ENCODE measurements at regions not wholly inside any gene's neighbourhood (a gene's known extent, or its start where the extent isn't known, plus 50 kb on each side); places are given as distances from the start of the nearest gene placed in this dataset.
"Not testable (repeated sequence)": the region's sequence is repeated elsewhere in the genome, so short reads cannot be mapped to it uniquely, and the experiment has no call there.

DNA sequence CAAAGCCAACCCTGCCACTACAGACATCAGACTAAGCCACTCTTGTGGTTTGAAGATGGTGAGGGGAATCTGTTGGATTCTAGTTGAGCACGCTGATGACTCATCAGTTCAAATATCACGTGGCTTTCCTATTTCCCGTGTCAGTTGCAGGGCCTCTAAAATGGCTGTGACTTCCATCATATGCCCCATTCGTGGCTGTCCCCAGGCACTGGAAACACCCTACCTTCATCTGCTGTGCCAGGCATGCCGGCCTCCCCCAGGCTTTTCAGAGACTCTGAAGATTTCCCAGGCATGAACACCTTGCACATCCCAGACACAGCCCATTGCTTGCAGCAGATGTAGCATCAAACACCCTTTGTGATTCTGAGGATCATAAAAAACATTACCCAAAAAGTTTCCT, 659.9 kb downstream of the UQCRFS1 start:
- no peak for DNase-seq (ENCODE audit: low read depth in 4 of 4, low spot score in 3 of 4)

DNA sequence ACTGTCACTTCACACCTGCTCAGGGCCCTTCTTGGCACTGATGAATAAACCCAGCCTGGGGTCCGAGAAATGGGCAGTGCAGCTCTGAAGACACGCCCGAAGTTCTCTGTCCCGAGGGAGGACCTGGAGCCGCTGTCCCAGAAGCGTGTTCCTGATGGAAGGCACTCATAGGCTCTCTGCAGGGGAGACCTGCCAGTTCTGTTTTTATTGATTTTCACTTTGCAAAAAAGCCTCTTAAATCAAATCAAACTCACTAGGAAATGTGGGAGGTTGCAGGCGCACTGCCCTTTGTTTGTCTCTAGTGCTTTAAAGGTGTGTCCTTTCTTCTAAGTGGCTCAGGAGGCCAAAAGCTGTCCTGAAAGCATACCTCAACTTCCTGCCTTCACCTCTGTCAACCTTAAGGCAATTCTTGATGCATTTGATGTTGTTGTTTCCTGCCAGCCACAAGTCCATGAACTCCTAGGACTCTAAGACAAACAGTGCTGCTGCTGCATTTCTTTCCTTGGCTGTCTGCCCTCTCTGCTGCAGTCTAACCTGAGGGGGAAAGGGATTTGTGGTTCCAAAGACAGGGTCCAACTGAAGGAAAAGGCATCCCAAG, 663.2 kb downstream of the UQCRFS1 start:
- no peak for DNase-seq (ENCODE audit: low read depth in 4 of 4, low spot score in 3 of 4)

DNA sequence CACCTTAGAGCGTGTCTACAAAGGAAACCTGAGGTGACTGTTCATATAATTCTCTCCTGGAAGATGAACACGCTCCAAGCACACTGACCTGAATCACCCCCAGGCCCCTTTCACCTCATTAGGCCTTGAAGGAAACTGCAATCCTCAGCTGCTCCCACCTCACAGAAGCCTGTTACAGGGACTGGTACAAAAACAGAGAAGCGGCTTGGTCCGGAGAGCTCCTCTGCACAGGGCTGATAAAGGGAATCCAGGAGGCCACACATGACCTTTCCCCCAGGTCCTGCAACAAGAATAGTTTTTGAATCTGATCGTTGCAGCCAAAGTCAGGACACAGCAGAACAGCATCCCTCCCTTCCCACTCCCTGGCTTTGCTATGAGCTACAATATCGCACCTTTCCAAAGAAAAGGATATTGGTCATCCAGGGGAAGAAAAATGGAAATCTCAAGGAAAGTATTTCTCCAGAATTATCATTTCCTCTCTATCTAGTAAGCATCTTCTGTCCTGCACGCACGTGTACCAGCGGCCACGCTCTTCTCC, 666.7 kb downstream of the UQCRFS1 start:
- no peak for DNase-seq (ENCODE audit: low read depth in 4 of 4, low spot score in 3 of 4)

DNA sequence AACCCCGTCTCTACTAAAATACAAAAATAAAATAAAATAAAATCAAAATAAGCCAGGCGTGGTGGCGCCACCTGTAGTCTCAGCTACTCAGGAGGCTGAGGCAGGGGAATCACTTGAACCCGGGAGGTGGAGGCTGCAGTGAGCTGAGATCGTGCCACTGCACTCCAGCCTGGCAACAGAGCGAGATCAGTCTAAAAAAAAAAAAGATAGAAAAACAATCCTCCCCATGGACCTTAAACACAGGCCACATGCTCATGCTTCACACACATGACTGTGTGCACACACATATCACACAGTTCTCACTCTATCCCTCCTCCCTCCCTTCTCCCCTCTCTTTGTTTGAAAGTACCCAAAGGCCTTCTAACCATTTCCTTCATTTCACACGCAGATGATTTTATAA, 667.6 kb downstream of the UQCRFS1 start:
- DNase-seq (ENCODE audit: low read depth in 4 of 4, low spot score in 3 of 4), result not testable (repeated sequence)

DNA sequence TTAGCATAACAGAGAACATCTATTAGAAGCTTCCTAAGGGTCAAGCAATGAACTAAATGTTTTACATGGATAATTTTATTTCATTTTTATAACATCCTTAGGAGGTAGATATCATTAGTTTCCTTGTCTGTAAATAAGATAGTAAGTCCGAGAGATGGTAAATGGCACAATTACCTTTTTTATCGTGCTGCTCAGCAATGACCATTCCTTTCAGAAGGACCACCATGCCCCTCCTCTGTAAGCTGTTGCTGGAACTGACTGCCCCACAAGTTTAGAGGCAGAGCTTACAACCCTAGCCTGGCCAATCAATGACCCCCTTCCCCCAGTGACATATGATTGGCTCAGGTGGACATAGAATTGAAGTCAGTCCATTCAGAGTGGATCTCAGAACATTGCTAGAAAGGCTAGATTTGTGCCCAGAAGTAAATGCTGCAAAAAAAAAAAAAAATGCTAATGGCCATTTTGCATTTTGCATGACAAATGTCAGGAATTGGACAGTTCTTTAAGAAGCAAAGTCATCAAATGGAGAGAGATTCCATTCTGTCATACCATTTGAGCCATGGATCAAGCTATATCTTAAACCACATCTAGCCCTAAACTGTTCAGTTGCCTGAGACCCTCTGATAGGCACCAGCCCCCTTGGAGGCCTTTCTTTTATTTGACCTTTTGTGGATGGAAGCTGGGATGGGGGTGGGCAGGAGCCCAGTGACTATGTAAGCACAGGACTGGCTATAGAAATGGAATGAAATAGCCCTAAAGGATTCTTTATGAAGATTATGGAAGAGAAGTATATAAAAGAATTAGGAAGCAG, 668.3 kb downstream of the UQCRFS1 start:
- DNase-seq (ENCODE audit: low read depth in 4 of 4, low spot score in 3 of 4), result no peak

DNA sequence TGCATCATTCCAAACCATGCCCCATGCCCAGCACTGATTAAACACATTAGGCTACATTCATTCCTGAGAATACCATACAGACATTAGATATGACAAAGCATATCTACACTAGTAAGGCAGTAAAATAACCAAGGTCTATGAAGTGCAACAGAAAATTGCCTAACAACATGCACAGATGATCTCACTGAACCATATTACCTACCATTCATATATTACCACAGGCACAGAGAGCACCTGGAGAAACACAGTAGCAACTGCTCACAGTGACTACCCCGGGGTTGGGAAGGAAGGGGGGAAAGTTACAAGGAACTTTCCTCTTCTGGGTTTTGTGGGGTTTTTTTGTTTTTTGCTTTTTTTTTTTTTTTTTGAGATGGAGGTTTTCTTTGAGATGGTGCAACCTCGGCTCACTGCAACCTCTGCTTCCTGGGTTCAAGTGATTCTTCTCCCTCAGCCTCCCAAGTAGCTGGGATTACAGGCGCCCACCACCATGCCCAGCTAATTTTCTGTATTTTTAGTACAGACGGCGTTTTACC, 669.6 kb downstream of the UQCRFS1 start:
- DNase-seq (ENCODE audit: low read depth in 4 of 4, low spot score in 3 of 4), result no peak

DNA sequence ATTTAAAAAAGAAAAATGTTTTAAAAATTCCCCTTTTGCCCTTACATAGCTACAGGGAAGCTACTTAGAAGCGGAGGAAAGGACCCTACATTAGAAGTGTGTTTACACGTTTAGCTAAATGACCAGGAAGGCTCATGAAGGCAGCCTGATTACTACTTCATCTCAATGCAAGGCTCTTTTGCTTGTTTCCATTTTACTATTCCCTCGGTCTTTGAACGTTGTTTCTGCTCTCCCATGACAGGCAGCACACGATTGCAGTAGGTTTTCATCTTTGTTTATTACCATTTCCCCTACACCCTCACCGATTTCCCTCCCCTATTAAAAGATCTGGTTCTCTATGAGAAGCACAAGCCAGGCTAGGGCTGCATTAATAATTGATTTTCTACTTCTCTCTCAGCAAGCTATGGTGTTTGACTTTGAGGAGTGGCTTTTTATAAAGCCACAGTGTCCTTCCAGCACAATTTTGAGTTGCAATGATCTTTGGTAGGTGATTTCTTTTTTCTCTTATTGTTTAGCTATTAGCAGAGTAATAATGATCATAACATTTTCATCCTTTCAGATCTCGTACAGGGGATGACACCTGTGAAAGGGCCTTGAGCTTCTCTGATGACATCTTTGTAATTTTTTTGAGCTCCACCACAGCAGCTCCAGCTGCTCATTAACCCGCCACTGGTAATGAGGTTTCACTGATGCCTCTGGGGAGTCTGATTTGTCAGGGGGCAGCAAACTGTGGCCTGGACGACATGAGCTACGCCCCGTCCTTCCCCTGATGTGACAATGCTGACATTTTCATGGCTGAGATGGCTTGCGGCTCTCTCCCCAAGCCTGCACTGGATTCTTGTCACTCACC, 670.3 kb downstream of the UQCRFS1 start:
- DNase-seq (ENCODE audit: low read depth in 4 of 4, low spot score in 3 of 4), result no peak

DNA sequence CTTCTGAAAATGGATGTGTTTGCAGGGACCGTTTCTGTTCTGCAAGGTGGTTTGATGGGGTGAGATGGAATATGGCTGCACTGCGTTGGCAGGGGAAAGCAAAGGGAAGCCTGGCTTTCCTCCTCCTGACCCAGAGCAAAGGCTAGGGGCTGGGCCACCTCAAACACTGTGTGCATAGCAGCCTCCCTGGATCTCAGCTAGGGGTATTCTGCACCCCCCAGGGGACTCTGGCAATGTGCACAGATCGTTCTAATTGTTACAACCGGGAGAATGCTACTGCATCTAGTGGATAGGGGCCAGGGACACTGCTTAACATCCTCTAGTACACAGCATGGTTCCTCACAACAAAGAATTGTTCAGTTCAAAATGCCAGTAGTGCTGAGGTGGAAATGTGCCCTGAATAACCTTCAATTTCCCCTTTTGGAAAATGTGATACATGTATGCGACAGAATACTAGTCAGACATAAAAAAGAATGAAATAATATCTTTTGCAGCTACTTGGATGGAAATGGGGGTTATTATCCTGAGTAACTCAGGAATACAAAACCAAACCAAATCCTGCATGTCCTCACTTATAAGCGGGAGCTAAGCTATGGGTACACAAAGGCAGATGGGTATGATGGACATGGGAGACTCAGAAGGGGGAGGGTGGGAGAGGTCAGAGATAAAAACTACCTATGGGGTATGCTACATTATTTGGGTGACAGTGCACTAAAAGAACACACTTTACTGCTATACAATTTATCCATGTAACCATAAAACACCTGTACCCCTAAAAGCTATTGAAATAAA, 671.2 kb downstream of the UQCRFS1 start:
- no peak for DNase-seq (ENCODE audit: low read depth in 4 of 4, low spot score in 3 of 4)

DNA sequence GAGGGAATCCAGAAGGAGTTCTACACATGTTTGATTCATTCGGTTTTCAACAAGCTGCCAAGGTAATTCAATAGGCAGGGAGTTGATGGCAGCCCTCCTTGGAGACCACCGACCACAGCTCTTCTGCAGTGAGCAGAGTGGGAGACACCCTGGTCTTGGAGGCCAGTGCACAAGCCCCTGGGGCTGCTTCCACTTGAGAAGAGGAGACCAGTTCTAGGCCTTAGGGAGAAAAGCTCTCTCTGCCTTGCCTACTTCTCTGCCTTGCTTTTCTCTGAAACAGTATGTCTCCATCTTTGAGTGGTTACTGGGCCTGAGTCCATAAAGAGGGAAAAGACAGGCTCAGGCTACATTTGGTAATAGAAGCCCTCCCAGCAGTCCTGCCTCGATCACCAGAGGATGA, 671.9 kb downstream of the UQCRFS1 start:
- no peak for DNase-seq (ENCODE audit: low read depth in 4 of 4, low spot score in 3 of 4)

DNA sequence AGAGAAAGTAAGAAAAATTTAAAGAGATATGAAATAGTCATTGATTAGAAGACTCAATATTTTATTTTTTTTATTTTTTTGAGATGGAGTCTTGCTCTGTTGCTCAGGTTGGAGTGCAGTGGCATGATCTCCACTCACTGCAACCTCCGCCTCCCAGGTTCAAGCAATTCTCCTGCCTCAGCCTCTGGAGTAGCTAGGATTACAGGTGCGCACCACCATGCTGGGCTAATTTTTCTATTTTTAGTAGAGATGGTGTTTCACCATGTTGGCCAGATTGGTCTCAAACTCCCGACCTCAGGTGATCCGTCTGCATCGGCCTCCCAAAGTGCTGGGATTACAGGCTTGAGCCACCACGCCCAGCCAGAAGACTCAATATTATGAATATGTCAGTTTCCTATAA, 672.6 kb downstream of the UQCRFS1 start:
- not testable (repeated sequence) for DNase-seq (ENCODE audit: low read depth in 4 of 4, low spot score in 3 of 4)

DNA sequence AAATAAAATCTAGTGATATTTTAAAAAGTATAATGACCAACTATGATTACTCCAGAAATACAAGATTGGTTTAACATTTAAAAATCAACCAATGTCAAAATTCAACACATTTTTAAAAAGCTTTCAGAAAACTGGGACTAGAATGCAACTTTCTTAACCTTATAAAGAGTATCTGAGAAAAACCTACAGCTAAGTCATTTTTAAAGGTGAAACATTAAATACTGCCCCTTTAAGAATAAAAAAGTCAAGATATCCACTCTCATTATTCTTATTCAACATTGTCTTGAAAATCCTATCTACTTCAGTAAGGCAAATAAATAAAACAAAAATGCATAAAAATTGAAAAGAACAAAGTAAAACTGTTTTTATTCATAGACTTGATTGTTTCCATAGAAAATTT, 673.2 kb downstream of the UQCRFS1 start:
- DNase-seq (ENCODE audit: low read depth in 4 of 4, low spot score in 3 of 4), result no peak

DNA sequence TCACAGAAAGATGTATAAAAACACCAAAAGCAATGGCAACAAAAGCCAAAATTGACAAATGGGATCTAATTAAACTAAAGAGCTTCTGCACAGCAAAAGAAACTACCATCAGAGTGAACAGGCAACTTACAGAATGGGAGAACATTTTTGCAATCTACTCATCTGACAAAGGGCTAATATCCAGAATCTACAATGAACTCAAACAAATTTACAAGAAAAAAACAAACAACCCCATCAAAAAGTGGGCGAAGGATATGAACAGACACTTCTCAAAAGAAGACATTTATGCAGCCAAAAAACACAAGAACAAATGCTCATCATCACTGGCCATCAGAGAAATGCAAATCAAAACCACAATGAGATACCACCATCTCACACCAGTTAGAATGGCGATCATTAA, 674.4 kb downstream of the UQCRFS1 start:
- DNase-seq (ENCODE audit: low read depth in 4 of 4, low spot score in 3 of 4), result not testable (repeated sequence)

DNA sequence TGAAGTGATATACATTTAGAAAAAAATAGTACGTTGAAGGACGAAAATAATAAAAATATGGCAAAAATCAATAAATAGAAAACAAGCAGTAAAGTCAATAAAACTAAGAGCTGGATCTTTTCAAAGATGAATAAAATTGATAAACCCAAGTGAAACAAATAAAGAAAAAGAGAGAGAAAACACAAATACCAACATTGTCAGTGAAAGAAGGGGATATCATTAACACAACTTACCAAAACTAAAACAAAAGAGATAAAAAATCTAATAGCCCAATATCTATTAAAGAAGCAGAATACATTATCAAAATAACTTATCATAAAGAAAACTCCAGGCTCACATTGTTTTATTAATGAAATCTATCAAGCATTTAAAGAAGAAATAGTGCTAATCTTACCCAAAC, 675.1 kb downstream of the UQCRFS1 start:
- DNase-seq (ENCODE audit: low read depth in 4 of 4, low spot score in 3 of 4), result no peak

DNA sequence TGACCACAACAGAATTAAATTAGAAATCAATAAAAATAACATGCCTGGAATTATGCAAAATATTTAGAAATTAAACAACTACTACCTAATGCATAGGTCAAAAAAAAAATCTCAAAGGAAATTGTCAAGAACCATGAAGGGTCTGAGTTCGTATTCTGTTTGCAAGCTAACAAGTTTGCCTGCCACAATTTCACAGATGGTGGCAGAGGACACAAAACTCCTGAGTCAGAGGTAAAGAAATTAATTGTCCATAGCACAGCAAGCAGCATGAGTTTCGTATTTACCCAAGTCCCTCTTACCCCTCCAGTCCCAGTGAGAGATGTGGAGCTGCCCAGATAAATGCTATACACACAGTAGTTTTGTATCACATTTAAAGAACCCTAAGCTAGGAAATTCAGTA, 675.9 kb downstream of the UQCRFS1 start:
- no peak for DNase-seq (ENCODE audit: low read depth in 4 of 4, low spot score in 3 of 4)

DNA sequence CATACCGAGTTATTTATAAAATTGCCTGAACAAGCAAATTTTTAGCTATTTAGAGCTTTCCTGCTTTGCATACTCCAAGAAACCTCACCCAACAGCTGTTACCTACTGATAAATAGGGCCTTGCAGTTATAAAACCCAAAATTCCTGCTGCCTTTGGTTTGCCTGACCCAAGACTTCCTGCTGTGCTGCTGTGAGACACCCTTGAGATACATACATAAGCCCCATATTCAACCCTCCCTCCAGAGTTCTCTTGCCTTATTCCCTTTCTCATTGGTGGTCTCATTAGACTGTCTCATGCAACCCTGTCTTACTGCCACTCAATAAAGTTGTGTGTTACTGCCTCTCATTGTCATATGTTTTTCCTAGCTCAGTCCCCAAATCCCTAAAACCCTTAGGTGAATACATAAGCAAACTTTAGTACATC, 677.6 kb downstream of the UQCRFS1 start:
- DNase-seq (ENCODE audit: low read depth in 4 of 4, low spot score in 3 of 4), result no peak

DNA sequence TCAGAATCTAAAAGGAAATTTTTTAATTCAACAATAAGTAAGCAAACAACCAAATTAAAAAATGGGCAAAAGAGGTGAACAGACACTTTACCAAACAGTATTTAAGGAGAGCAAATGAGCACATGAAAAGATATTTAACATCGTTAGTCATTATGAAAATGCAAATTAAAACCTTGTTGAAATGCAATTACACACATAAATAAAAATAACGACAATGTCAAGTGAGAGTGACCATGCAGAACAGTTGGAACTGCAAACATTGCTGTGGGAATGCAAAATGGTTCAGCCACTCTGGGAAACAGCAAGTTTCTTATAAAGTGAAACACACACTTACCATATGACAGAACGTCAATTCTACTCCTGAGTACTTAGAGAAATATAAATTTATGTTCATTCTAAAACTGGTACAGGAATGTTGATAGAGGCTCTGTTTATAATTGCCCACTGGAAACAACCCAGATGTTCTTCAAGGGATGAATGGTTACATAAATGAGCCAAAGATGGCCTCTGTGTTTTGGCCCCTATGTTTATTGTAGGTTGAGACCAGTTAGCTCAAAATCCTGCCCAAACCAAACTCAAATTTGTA, 678.1 kb downstream of the UQCRFS1 start:
- DNase-seq (ENCODE audit: low read depth in 4 of 4, low spot score in 3 of 4), result no peak

DNA sequence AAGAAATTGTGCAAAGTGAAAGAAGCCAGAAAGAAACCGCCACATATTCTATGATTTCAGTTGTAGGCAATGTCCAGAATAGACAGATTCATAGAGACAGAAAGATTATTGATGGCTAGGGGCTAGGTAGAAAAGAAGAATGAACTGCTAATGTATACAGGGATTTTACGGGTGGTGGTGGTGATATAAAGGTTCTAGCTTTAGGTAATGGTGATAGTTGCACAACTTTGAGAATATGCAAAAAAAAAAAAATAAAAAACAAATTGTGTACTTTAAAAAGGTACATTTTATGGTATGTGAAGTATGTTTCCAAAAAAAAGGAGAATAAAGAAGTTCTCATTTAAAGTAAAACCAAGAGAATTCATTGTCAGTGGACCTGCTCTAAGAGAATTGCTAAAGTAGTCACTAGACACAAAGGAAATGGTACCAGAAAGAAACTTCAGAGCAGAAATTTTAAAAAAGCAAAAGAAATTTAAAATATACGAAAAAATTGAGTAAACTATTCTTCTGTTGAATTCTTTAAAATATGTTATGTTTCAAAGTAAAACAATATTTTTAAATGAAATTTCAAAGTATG, 680.1 kb downstream of the UQCRFS1 start:
- DNase-seq (ENCODE audit: low read depth in 4 of 4, low spot score in 3 of 4), result no peak

DNA sequence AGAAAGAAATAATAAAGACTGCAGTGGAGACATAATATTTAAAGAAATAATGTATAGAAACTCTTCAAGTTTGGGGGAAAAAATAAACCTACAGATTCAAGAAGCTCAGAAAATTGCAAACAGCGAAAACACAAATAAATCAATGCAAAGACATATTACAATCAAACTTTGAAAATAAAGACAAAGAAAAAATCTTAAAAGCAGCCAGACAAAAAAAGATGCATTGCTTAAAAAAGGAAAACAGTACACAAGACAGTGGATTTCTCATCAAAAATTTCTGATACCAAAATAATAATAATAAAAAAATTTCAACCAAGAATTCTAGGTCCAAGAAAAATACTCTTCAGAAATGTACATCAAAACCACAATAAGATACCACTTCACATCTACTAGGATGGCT, 681.0 kb downstream of the UQCRFS1 start:
- no peak for DNase-seq (ENCODE audit: low read depth in 4 of 4, low spot score in 3 of 4)

DNA sequence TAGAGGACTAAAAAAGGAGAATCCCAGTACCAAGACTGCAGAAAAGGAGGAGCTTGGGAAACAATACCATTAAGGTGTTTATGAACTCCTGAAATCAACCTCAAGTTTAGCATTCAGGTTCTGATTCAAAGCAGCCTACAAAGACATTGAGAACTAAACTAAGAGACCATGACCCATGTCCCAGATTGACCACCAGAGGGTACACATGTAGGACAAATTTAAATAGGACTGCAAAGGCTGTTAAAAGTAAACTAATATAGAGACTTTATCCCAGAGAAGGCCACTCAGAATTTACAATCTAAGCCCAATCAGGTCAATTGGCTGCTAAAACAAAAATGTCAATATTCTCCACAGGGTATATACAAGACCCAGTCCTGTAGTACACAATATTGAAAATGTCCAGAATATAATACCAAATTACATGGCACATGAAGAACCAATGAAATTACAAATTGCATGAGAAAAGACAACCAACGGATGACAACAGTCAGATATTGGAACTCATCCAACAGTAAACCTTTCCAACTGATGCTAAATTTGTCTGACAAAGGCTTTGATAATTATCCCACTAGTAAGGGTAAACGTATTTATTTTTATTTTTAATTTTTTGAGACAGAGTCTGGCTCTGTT, 682.4 kb downstream of the UQCRFS1 start:
- no peak for DNase-seq (ENCODE audit: low read depth in 4 of 4, low spot score in 3 of 4)
